Activated CD8-positive, alpha-beta memory T cell treated with anti-CD3 and anti-CD28 coated beads for 1 hour (primary cell): ENCODE measurements at regions not wholly inside any gene's neighbourhood (a gene's known extent, or its start where the extent isn't known, plus 50 kb on each side); places are given as distances from the start of the nearest gene placed in this dataset.

Experiments used
- DNase-seq, 2 donors: peaks; one replicate each; pipeline ENCODE4 v3.0.0-alpha.2; 2020; ENCODE audit warnings: low read depth in 1 of 2; ENCODE audit errors: extremely low read depth in 1 of 2

- DNase-seq, result no peak
These were observed 99.4 kb upstream of the PARP11 start for GRCh38 chr12:3972576-3972975.

- no peak for DNase-seq
These were observed 95.3 kb upstream of the PARP11 start for GRCh38 chr12:3968523-3968922.

GRCh38 chr12:3967556-3968160 is 94.5 kb upstream of the PARP11 start:
- DNase-seq, result no peak

- DNase-seq, result no peak
These were observed 93.2 kb upstream of the PARP11 start for GRCh38 chr12:3966376-3966775.

GRCh38 chr12:3965046-3965445 is 91.8 kb upstream of the PARP11 start:
- DNase-seq, result no peak

GRCh38 chr12:3964439-3964838 is 91.2 kb upstream of the PARP11 start:
- DNase-seq, result no peak

- peak; percentile 35 to 48 for DNase-seq
These were observed 89.7 kb upstream of the PARP11 start for GRCh38 chr12:3962631-3963483.

GRCh38 chr12:3961591-3961990 is 88.4 kb upstream of the PARP11 start:
- no peak for DNase-seq

- DNase-seq, result no peak
These were observed 86.8 kb upstream of the PARP11 start for GRCh38 chr12:3959799-3960560.

GRCh38 chr12:3958534-3958933 is 85.3 kb upstream of the PARP11 start:
- no peak for DNase-seq

- DNase-seq, result no peak
These were observed 78.4 kb upstream of the PARP11 start for GRCh38 chr12:3951380-3952135.

- DNase-seq, result no peak
These were observed 77.6 kb upstream of the PARP11 start for GRCh38 chr12:3950714-3951320.

- no peak for DNase-seq
These were observed 74.6 kb upstream of the PARP11 start for GRCh38 chr12:3947781-3948180.

- no peak for DNase-seq
These were observed 72.5 kb upstream of the PARP11 start for GRCh38 chr12:3945671-3946070.

GRCh38 chr12:3944620-3945019 is 71.4 kb upstream of the PARP11 start:
- DNase-seq, result no peak

- no peak for DNase-seq
These were observed 64.9 kb upstream of the PARP11 start for GRCh38 chr12:3938042-3938544.

GRCh38 chr12:3935078-3935477 is 61.9 kb upstream of the PARP11 start:
- no peak for DNase-seq

- DNase-seq, result no peak
These were observed 60.6 kb upstream of the PARP11 start for GRCh38 chr12:3933819-3934192.

- no peak for DNase-seq
These were observed 60.0 kb upstream of the PARP11 start for GRCh38 chr12:3933074-3933818.

GRCh38 chr12:3931776-3932175 is 58.6 kb upstream of the PARP11 start:
- no peak for DNase-seq
